ENCODE measurements at regions not wholly inside any gene's neighbourhood (a gene's known extent, or its start where the extent isn't known, plus 50 kb on each side); places are given as distances from the start of the nearest gene placed in this dataset.
"Not testable (repeated sequence)": the region's sequence is repeated elsewhere in the genome, so short reads cannot be mapped to it uniquely, and the experiment has no call there.

DNA sequence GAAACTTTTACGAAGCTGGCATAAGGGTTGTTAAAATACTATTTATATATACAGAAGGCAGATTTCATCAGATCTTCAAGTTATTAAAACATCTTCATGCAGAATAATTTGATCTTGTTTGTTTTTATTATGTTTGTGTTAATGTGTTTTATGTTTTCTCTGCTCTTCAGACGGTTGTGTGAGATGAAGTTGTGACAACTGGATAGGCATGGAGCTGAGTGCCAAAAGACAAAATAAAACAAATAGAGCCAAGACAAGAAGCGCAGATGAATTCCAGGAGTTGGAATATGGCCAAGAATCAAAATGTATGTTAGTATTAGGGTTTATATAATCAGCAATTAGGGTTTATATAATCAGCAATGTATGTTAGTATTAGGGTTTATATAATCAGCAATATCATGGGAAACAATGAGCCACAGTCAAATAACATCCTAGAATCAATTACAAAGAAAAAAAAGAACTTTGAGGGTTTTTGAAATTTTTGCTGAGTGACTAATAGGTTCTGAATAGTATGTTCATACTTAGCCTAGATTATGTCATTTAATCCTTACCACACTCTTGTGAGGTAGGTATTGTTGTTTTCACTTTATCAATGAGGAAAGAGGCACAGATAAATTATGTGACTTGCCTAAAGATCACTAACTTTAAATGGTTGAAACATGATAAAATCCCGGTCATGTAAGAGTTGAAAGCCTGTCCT, 488.0 kb upstream of the STEAP1 start:
- no peaks in the 10 kb centered on the region for H3K36me3 Mint-ChIP-seq
- H3K27ac Mint-ChIP-seq, result no peak overlapping the region
- H3K4me3 Mint-ChIP-seq, result no peak overlapping the region
- no peaks in the 10 kb centered on the region for H3K27me3 Mint-ChIP-seq
- no peaks in the 10 kb centered on the region for H3K4me1 Mint-ChIP-seq (ENCODE audit: low read depth)
- H3K9me3 Mint-ChIP-seq (ENCODE audit: low read depth), result no peaks in the 10 kb centered on the region

- H3K36me3 Mint-ChIP-seq, result no peaks in the 10 kb centered on the region
- H3K27me3 Mint-ChIP-seq, result peaks cover 6% of the 10 kb centered on the region
- no peaks in the 10 kb centered on the region for H3K4me1 Mint-ChIP-seq (ENCODE audit: low read depth)
- no peak overlapping the region for H3K4me3 Mint-ChIP-seq
- no peak overlapping the region for H3K27ac Mint-ChIP-seq
- peaks cover 4% of the 10 kb centered on the region for H3K9me3 Mint-ChIP-seq (ENCODE audit: low read depth)
Observed at GRCh38 chr7:89680161-89680560, 474.1 kb upstream of the STEAP1 start.

DNA sequence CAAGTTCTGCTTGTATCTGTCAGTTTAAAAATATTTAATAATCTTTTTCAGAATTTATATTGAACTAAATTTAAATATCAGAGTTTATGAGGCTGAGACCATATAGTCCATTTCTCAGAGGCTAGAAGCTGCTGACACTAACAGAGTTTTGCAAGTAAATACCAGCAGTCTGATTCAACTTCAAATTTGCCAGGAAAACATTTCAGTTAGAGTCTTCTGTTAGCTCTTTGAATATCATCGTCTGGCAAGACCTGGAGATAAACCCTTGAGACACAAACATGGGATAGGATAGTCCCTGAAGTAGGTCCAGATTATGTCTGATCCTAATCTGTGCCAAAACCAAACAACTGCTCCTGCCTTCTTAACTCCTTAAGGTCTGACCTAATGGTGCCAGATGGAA, 472.8 kb upstream of the STEAP1 start:
- H3K27me3 Mint-ChIP-seq, result peaks cover 4% of the 10 kb centered on the region
- H3K4me3 Mint-ChIP-seq, result no peak overlapping the region
- no peaks in the 10 kb centered on the region for H3K4me1 Mint-ChIP-seq (ENCODE audit: low read depth)

DNA sequence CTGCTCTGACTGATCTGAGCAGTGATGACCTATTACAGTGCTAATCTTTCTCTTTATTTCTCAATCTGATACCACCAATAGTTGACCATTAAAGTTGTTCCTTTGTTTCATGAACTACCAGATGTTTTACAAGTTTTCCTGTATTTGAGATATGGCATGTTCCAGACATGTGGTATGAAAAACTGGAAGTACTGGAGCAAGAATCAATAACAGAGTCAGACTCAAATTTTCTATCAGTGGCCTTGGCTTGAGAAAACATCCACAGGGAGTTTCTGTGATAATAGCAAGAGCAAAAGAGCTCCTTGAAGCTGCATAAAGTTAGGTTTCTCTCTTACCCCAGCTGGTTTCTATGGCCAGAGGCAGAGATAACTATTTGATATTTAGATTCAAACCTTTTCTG, 469.0 kb upstream of the STEAP1 start:
- Mint-ChIP-seq H3K4me3 (no peak overlapping the region), H3K27me3 (peaks cover 2% of the 10 kb centered on the region), H3K36me3 (no peaks in the 10 kb centered on the region), H3K9me3 (ENCODE audit: low read depth) (no peaks in the 10 kb centered on the region), H3K27ac (no peak overlapping the region), H3K4me1 (ENCODE audit: low read depth) (no peaks in the 10 kb centered on the region)

More for the DNA sequence above, 472.8 kb upstream of the STEAP1 start:
- H3K27ac Mint-ChIP-seq, result no peak overlapping the region
- peaks cover 4% of the 10 kb centered on the region for H3K9me3 Mint-ChIP-seq (ENCODE audit: low read depth)
- no peaks in the 10 kb centered on the region for H3K36me3 Mint-ChIP-seq

DNA sequence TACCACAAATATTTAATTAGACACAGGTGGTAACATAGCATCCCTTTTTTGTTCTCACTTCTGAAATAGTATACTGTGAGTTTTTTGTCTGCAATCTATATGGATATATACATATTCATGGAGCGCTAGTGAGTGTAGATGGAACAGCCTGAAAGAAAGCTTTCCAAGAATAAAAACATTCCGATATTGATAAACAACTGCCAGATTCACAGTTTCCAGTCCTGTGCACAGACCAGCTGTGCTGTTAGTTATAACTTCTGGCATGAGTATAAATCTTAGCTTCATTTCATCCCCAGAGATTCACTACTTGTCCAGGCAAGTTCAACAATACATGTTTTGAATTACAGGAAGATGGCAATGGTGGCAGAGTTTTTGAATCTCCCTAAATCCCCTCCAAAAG, 467.1 kb upstream of the STEAP1 start:
- H3K27ac Mint-ChIP-seq, result no peak overlapping the region
- H3K4me1 Mint-ChIP-seq (ENCODE audit: low read depth), result no peaks in the 10 kb centered on the region
- H3K36me3 Mint-ChIP-seq, result no peaks in the 10 kb centered on the region
- no peaks in the 10 kb centered on the region for H3K9me3 Mint-ChIP-seq (ENCODE audit: low read depth)
- no peak overlapping the region for H3K4me3 Mint-ChIP-seq
- H3K27me3 Mint-ChIP-seq, result peaks cover 2% of the 10 kb centered on the region

- H3K9me3 Mint-ChIP-seq (ENCODE audit: low read depth), result peaks cover 20% of the 10 kb centered on the region
- H3K36me3 Mint-ChIP-seq, result no peaks in the 10 kb centered on the region
- H3K4me3 Mint-ChIP-seq, result no peak overlapping the region
Observed at GRCh38 chr7:89695241-89695640, 459.0 kb upstream of the STEAP1 start.

GRCh38 chr7:89714131-89714530, 440.1 kb upstream of the STEAP1 start:
- H3K27ac Mint-ChIP-seq, result no peak overlapping the region
- H3K4me3 Mint-ChIP-seq, result no peak overlapping the region
- H3K9me3 Mint-ChIP-seq (ENCODE audit: low read depth), result no peaks in the 10 kb centered on the region
- H3K36me3 Mint-ChIP-seq, result no peaks in the 10 kb centered on the region
- no peaks in the 10 kb centered on the region for H3K4me1 Mint-ChIP-seq (ENCODE audit: low read depth)
- H3K27me3 Mint-ChIP-seq, result no peaks in the 10 kb centered on the region

More at GRCh38 chr7:89695241-89695640, 459.0 kb upstream of the STEAP1 start:
- no peaks in the 10 kb centered on the region for H3K27me3 Mint-ChIP-seq
- no peaks in the 10 kb centered on the region for H3K4me1 Mint-ChIP-seq (ENCODE audit: low read depth)
- H3K27ac Mint-ChIP-seq, result no peak overlapping the region

DNA sequence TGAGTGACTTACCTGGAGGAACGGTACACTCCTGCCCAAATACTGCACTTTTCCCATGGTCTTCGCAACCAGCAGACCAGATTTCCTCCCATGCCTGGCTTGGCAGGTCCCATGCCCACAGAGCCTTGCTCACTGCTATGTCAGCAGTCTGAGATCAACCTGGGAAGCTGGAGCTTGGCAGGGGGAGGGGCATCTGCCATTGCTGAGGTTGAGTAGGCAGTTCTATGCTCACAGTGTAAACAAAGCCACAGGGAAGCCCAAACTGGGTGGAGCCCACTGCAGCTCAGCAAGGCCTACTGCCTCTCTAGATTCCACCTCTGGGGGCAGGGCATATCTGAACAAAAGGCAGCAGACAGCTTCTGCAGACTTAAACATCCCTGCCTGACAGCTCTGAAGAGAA, 435.3 kb upstream of the STEAP1 start:
- not testable (repeated sequence) for H3K9me3 Mint-ChIP-seq (ENCODE audit: low read depth); H3K27ac Mint-ChIP-seq

DNA sequence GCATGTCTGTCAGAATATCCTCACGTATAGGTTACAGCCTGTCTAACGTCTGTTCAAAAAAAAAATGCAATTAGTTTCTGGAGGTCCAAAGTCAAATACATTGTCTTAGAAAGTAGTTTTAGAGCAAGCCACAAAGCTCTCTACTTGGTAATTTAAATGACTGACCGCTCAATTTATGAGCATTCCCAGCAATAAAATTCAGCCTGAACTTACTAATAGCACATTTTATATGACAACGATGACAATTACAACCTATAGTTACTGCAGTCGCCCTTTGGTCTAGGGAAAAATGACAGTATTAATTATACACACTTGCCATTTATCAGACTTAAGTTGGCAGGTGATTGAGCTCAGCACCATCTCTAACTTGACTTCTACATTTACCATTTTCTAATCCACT, 425.8 kb upstream of the STEAP1 start:
- H3K27me3 Mint-ChIP-seq, result no peaks in the 10 kb centered on the region
- no peaks in the 10 kb centered on the region for H3K4me1 Mint-ChIP-seq (ENCODE audit: low read depth)
- H3K27ac Mint-ChIP-seq, result no peak overlapping the region
- no peak overlapping the region for H3K4me3 Mint-ChIP-seq
- H3K9me3 Mint-ChIP-seq (ENCODE audit: low read depth), result no peaks in the 10 kb centered on the region
- no peaks in the 10 kb centered on the region for H3K36me3 Mint-ChIP-seq

More for the DNA sequence above, 435.3 kb upstream of the STEAP1 start:
- not testable (repeated sequence) for H3K4me3 Mint-ChIP-seq; H3K36me3 Mint-ChIP-seq; H3K4me1 Mint-ChIP-seq (ENCODE audit: low read depth); H3K27me3 Mint-ChIP-seq

DNA sequence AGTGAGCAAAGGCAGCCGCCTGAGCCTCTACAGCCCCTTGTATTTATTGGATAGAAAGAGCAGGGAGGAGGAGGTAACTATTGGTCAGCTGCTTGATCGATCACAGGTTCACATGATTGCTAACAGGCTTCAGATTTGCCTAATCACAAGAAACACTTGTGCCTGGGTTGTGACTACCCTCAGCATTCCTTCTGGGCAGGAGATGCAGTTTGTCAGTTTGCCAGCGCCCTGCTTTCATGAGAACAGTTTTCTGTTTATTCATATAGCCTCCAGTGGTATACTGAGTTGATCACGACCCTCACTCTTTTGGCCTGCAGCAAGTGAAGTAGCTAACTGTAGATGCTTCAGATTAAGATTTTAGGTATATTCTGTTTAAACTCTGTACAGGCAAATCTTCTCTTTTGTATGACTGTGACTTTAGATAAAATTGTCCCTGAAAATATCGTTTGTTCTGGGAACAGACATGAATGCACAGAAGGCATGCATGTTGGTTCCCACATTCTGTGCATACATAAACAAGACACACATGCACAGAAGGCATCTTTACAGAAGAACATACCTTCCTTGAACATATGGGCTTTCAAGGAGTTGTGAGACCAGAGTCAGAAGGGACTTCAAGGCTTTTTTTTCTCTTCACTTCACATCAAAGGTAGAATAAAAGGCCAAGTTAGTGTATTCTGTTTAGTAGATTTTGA, 422.4 kb upstream of the STEAP1 start:
- no peaks in the 10 kb centered on the region for H3K9me3 Mint-ChIP-seq (ENCODE audit: low read depth)
- no peaks in the 10 kb centered on the region for H3K36me3 Mint-ChIP-seq
- no peak overlapping the region for H3K27ac Mint-ChIP-seq
- peaks cover 1% of the 10 kb centered on the region for H3K27me3 Mint-ChIP-seq
- H3K4me1 Mint-ChIP-seq (ENCODE audit: low read depth), result no peaks in the 10 kb centered on the region
- H3K4me3 Mint-ChIP-seq, result no peak overlapping the region

- Mint-ChIP-seq H3K27ac (no peak overlapping the region), H3K4me3 (no peak overlapping the region), H3K27me3 (peaks cover 1% of the 10 kb centered on the region), H3K9me3 (ENCODE audit: low read depth) (no peaks in the 10 kb centered on the region), H3K36me3 (no peaks in the 10 kb centered on the region), H3K4me1 (ENCODE audit: low read depth) (no peaks in the 10 kb centered on the region)
Observed at GRCh38 chr7:89738549-89738948, 415.7 kb upstream of the STEAP1 start.

GRCh38 chr7:89757910-89758309, 396.4 kb upstream of the STEAP1 start:
- H3K36me3 Mint-ChIP-seq, result no peaks in the 10 kb centered on the region

DNA sequence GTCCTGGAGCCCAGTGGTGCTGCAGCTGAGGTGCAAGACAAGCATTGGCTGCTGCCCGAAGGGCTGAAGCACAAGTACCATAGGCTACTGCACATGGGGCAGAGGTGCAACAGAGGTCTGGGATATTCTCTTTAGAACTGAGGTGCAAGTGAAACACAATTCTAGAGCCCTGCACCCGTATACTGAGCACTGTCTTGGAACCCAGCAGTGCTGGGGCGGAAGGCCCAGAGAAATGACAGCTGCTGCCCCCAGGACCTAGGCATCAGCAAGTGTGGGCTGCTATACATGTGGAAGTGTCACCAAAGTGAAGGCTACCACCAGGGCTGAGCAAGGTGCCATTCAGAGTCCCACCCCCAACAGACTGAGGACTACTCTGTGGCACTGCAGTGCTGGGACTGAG, 393.6 kb upstream of the STEAP1 start:
- Mint-ChIP-seq H3K36me3 (no peaks in the 10 kb centered on the region), H3K4me1 (ENCODE audit: low read depth) (no peaks in the 10 kb centered on the region), H3K9me3 (ENCODE audit: low read depth) (no peaks in the 10 kb centered on the region), H3K27me3 (no peaks in the 10 kb centered on the region), H3K27ac (no peak overlapping the region), H3K4me3 (no peak overlapping the region)

More at GRCh38 chr7:89757910-89758309, 396.4 kb upstream of the STEAP1 start:
- Mint-ChIP-seq H3K27me3 (no peaks in the 10 kb centered on the region), H3K4me1 (ENCODE audit: low read depth) (no peaks in the 10 kb centered on the region), H3K27ac (no peak overlapping the region), H3K9me3 (ENCODE audit: low read depth) (no peaks in the 10 kb centered on the region), H3K4me3 (no peak overlapping the region)

- Mint-ChIP-seq H3K9me3 (ENCODE audit: low read depth) (no peaks in the 10 kb centered on the region), H3K4me1 (ENCODE audit: low read depth) (no peaks in the 10 kb centered on the region), H3K4me3 (no peak overlapping the region), H3K27ac (no peak overlapping the region), H3K27me3 (no peaks in the 10 kb centered on the region), H3K36me3 (no peaks in the 10 kb centered on the region)
Observed at GRCh38 chr7:89761173-89761572, 393.1 kb upstream of the STEAP1 start.

DNA sequence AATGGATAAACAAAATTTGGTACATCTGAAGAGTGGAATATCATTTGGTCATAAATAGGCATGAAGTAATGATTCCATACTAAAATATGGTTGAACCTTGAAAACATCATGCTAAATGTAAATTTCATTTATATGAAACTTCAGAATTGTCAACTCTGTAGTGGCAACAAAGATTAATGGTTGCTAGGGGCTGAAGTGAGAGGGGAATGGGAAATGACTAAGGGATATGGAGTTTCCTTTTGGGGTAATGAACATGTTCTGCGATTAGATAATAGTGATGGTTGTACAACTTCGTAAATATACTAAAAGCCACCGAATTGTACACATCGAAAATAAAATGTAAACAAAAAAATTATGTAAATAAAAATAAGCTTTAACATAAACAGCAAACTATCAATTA, 384.1 kb upstream of the STEAP1 start:
- no peaks in the 10 kb centered on the region for H3K4me1 Mint-ChIP-seq (ENCODE audit: low read depth)
- no peak overlapping the region for H3K4me3 Mint-ChIP-seq
- peaks cover 1% of the 10 kb centered on the region for H3K27me3 Mint-ChIP-seq
- H3K27ac Mint-ChIP-seq, result no peak overlapping the region
- no peaks in the 10 kb centered on the region for H3K9me3 Mint-ChIP-seq (ENCODE audit: low read depth)
- no peaks in the 10 kb centered on the region for H3K36me3 Mint-ChIP-seq
